Muscle of leg (tissue), 3 donors: ENCODE measurements at regions not wholly inside any gene's neighbourhood (a gene's known extent, or its start where the extent isn't known, plus 50 kb on each side); places are given as distances from the start of the nearest gene placed in this dataset.
"Not testable (repeated sequence)": the region's sequence is repeated elsewhere in the genome, so short reads cannot be mapped to it uniquely, and the experiment has no call there.

Experiments used
- DNase-seq: peaks from one replicate; pipeline ENCODE4 v3.0.0; 2013
- H3K27ac ChIP-seq: one replicate; pipeline ENCODE4 v1.5.1; 2013; ENCODE audit warnings: mild to moderate bottlenecking, low read length, control low read depth
- H3K27me3 ChIP-seq: one replicate; pipeline ENCODE4 v1.6.1; 2013; ENCODE audit warnings: low read length; ENCODE audit not compliant: control insufficient read depth, insufficient read depth
- H3K36me3 ChIP-seq: one replicate; pipeline ENCODE4 v1.6.1; 2013; ENCODE audit warnings: low read length; ENCODE audit not compliant: control insufficient read depth, insufficient read depth
- H3K4me1 ChIP-seq: one replicate; pipeline ENCODE4 v1.6.1; 2013; ENCODE audit warnings: low read length; ENCODE audit not compliant: control insufficient read depth, insufficient read depth
- H3K4me3 ChIP-seq: one replicate; pipeline ENCODE4 v1.5.1; 2013; ENCODE audit warnings: low read length, control low read depth
- H3K9me3 ChIP-seq: replicated peaks from 2 replicates; pipeline ENCODE4 v1.6.1; 2013; ENCODE audit warnings: low read depth, low read length; ENCODE audit not compliant: control insufficient read depth
- WGBS: methylation state at CpG from one replicate; pipeline ENCODE4 v1.1.5; 2013; ENCODE audit warnings: missing lambda C conversion rate; ENCODE audit not compliant: insufficient coverage; 5-methylcytosine and 5-hydroxymethylcytosine counted together

GRCh38 chr1:25171013-25171412 lies 61.3 kb downstream of the SYF2 start:
- not testable (repeated sequence) for H3K9me3 ChIP-seq, H3K27ac ChIP-seq, DNase-seq, H3K27me3 ChIP-seq, H3K4me1 ChIP-seq, H3K4me3 ChIP-seq, H3K36me3 ChIP-seq
- WGBS = 80% methylated on average over 1 of the region's 4 CpGs

GRCh38 chr1:25170439-25170838 lies 61.9 kb downstream of the SYF2 start:
- Histone ChIP-seq H3K27ac (no peak overlapping the region), H3K36me3 (no peaks in the 10 kb centered on the region), H3K4me3 (no peak overlapping the region), H3K27me3 (peaks cover 9% of the 10 kb centered on the region), H3K9me3 (no peaks in the 10 kb centered on the region), H3K4me1 (no peaks in the 10 kb centered on the region)
- DNase-seq = no peak
- no CpG with 5 or more reads among the region's 6 CpGs for WGBS

- Histone ChIP-seq H3K27ac (no peak overlapping the region), H3K4me1 (no peaks in the 10 kb centered on the region), H3K36me3 (no peaks in the 10 kb centered on the region), H3K4me3 (no peak overlapping the region), H3K27me3 (peaks cover 9% of the 10 kb centered on the region), H3K9me3 (no peaks in the 10 kb centered on the region)
- no peak for DNase-seq
- WGBS = 87% methylated on average over 7 of the region's 8 CpGs
Observed at GRCh38 chr1:25169610-25170009, 62.7 kb downstream of the SYF2 start.

- no CpG with 5 or more reads among the region's 2 CpGs for WGBS
- Histone ChIP-seq H3K27ac (no peak overlapping the region), H3K36me3 (no peaks in the 10 kb centered on the region), H3K4me3 (no peak overlapping the region), H3K9me3 (no peaks in the 10 kb centered on the region), H3K4me1 (no peaks in the 10 kb centered on the region), H3K27me3 (peaks cover 9% of the 10 kb centered on the region)
- DNase-seq = no peak
Observed at GRCh38 chr1:25169168-25169567, 63.1 kb downstream of the SYF2 start.

DNA sequence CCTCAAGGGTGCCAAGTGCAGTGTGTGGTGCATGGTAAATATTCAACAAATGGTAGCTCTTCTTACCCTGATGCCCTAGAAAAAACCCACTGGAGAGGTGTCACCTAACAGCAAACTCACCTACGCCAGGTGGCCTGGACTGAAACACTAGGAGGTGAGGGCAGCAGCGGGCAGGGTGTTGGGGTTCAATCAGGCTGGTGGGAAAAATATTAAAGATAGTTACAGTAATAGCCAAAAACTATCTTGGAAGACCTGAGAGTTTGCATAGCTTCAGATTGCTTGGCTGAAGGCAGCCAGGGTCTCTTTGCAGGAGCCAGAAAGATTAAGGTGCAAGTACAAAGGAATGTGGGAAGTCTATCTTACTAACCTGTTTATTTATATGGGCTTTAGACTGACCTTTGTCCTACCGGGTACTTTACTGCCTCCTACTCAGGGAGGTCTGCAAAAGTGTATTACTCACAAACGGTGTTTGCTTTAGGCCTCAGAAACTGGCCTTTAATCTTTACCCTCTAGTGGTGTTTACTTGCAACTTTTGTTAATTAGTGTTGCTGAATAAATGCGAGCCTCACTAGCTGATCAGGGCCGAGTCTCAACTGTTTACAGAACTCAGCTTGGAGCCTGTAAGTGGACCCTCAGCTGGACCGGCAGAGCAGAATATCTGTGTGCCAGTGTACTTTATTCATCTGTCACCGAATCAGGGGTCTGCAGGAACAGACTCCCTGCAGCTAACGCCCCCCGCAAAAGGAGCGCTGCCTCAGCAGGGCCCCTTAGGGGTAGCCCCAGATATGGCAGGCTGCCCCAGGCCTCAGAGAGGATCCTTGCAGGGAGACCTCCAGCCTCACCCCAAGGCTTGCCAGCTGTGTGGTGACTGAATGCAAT lies 63.9 kb downstream of the SYF2 start:
- Histone ChIP-seq H3K27me3 (peaks cover 9% of the 10 kb centered on the region), H3K9me3 (no peaks in the 10 kb centered on the region)

DNA sequence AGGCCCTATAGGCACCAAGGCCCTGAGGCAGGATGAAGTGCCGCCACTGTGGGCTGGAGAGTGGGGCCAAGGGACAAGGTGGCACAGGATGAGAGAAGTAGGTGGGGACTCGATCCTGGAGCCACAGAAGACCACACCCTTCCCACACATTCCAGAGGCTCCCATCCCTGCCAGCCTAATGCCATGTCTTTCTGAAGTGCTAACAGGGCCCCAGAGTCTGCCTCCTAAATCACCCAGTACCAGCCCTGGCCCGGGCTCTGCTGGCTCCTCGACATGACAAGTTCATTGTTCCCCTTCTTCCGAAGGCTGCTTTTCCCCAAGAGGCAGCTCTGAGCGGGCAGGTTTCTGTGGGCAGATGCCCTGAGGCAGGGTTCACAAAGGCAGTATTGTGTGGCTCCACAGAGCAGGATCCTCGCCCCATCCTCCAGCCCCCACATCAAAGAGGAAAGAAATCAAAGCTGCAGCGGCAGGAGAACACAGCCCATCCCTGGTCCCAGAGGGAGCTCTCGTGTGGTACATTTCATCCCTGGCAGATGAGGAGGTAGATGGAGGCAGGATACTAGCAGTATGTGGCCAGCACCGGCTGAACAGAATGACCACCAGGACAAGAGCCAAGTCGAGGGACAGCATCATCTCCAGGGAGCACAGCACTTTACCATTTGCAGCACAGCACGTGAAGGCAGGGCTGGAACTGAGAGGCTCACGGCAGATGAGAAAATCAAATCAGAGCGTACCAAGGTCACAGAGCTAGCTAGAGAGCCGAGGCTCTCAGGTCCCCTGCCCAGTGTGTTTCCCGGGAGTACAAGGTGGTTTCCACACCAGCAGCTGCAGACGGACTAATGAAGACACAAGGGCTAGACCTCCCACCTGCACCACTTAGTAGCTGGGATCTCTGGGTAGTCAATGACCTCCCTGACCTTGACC lies 64.8 kb downstream of the SYF2 start:
- H3K9me3 ChIP-seq = no peaks in the 10 kb centered on the region
- H3K27me3 ChIP-seq = peaks cover 7% of the 10 kb centered on the region
- no peaks in the 10 kb centered on the region for H3K36me3 ChIP-seq
- H3K4me1 ChIP-seq = no peaks in the 10 kb centered on the region
- H3K27ac ChIP-seq = no peak overlapping the region
- no peak for DNase-seq
- no peak overlapping the region for H3K4me3 ChIP-seq
- WGBS = 38% methylated on average over 12 of the region's 17 CpGs

More for the DNA sequence above, 63.9 kb downstream of the SYF2 start:
- no peak for DNase-seq
- Histone ChIP-seq H3K27ac (no peak overlapping the region), H3K4me1 (no peaks in the 10 kb centered on the region), H3K4me3 (no peak overlapping the region), H3K36me3 (no peaks in the 10 kb centered on the region)
- WGBS = 32% methylated on average over 7 of the region's 11 CpGs

GRCh38 chr1:25166847-25167246 lies 65.5 kb downstream of the SYF2 start:
- WGBS = no CpG with 5 or more reads among the region's 4 CpGs
- DNase-seq = no peak
- peaks cover 7% of the 10 kb centered on the region for H3K27me3 ChIP-seq
- H3K9me3 ChIP-seq = no peaks in the 10 kb centered on the region
- no peak overlapping the region for H3K4me3 ChIP-seq
- H3K27ac ChIP-seq = no peak overlapping the region
- no peaks in the 10 kb centered on the region for H3K36me3 ChIP-seq
- no peaks in the 10 kb centered on the region for H3K4me1 ChIP-seq

DNA sequence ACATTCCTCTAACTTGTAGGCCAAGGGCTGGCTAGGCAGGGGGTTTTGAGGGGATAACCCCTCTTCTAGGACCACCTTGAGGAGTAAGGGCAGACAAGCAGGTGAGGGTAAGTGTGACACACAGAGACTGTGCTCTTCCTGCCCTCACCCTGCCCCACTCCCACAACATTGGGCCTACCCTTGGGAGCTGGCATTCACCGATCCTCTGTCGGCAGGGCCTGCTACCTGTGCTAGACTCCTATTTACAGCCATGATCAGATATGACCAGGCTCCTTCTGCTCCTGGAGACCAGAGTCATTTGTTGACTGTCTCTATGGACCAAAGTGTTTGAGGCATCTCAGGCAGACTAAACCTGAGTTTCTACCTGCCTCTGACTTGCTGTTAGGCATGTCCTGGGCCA lies 68.3 kb downstream of the SYF2 start:
- Histone ChIP-seq H3K4me3 (no peak overlapping the region), H3K36me3 (no peaks in the 10 kb centered on the region), H3K9me3 (no peaks in the 10 kb centered on the region), H3K4me1 (no peaks in the 10 kb centered on the region), H3K27me3 (peaks cover 9% of the 10 kb centered on the region), H3K27ac (no peak overlapping the region)
- 92% methylated on average over 2 of the region's 2 CpGs for WGBS
- no peak for DNase-seq

DNA sequence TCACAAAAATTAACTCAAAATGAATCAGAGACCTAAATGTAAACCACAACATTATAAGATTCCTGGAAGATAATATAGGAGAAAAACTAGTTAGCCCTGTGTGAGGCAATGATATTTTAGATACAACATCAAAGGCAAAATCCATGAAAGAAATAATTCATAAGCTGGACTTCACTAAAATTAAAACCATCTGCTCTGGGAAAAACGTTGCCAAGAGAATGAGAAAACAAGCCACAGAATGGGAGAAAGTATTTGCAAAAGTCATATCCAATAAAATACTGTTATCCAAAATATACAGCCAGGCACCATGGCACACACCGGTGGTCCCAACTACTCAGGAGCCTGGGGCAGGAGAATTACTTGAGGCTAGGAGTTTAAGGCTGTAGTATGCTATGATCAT lies 70.3 kb downstream of the SYF2 start:
- peak; percentile 67 for DNase-seq
- WGBS = no CpG with 5 or more reads among the region's 2 CpGs

GRCh38 chr1:25157846-25158245 lies 74.5 kb downstream of the SYF2 start:
- Histone ChIP-seq H3K4me3 (no peak overlapping the region), H3K27me3 (peaks cover 2% of the 10 kb centered on the region), H3K36me3 (no peaks in the 10 kb centered on the region), H3K27ac (no peak overlapping the region), H3K9me3 (peaks cover 3% of the 10 kb centered on the region), H3K4me1 (no peaks in the 10 kb centered on the region)
- WGBS = no CpG with 5 or more reads among the region's 3 CpGs
- no peak for DNase-seq

More for the DNA sequence above, 70.3 kb downstream of the SYF2 start:
- no peak overlapping the region for H3K27ac ChIP-seq
- peaks cover 2% of the 10 kb centered on the region for H3K27me3 ChIP-seq
- H3K9me3 ChIP-seq = peaks cover 3% of the 10 kb centered on the region
- no peak overlapping the region for H3K4me3 ChIP-seq
- no peaks in the 10 kb centered on the region for H3K4me1 ChIP-seq
- no peaks in the 10 kb centered on the region for H3K36me3 ChIP-seq
